ENCODE measurements at regions not wholly inside any gene's neighbourhood (a gene's known extent, or its start where the extent isn't known, plus 50 kb on each side); places are given as distances from the start of the nearest gene placed in this dataset.

GRCh38 chr18:9017905-9018227 lies 84.6 kb upstream of the NDUFV2 start:
- peak overlapping the region; percentile 70 for H2AFZ ChIP-seq (ENCODE audit: low read length)
- DNase-seq (ENCODE audit: low spot score): no peak
- no peak overlapping the region for H3K27ac ChIP-seq (ENCODE audit: low read depth, low read length, poor library complexity, severe bottlenecking)
- H3K9me2 ChIP-seq (ENCODE audit: insufficient read depth, low read length): no peaks in the 10 kb centered on the region
- H4K20me1 ChIP-seq (ENCODE audit: insufficient read depth, low read length): no peaks in the 10 kb centered on the region
- intact Hi-C loops (cut with micrococcal nuclease; ENCODE audit: unreplicated experiment): no loop called here
- POLR2A ChIA-PET: interaction anchor here (0.6 to 1.5 kb wide), 3 partner anchors 8 to 346 kb away, joined by 3 read pairs; no protein-coding TSS in a partner anchor
- no peaks in the 10 kb centered on the region for H3K36me3 ChIP-seq (ENCODE audit: insufficient read depth, low read length)
- H3K4me3 ChIP-seq (ENCODE audit: low read depth, low read length, poor library complexity, severe bottlenecking): no peak overlapping the region
- no peaks in the 10 kb centered on the region for H3K79me2 ChIP-seq (ENCODE audit: insufficient read depth, low read depth, low read length)
- CTCF ChIA-PET (ENCODE audit: unreplicated experiment): interaction anchor here (0.8 kb wide), 1 partner anchor 13 kb away, joined by 3 read pairs; no protein-coding TSS in a partner anchor
- peaks cover 18% of the 10 kb centered on the region for H3K4me1 ChIP-seq (ENCODE audit: insufficient read depth, low read length, poor library complexity, severe bottlenecking)
- peak overlapping the region; percentile 46; the same call in 1 of the 2 replicates for H3K4me2 ChIP-seq (ENCODE audit: low read length)
- TF ChIP-seq EZH2phosphoT487 (IDR thresholded peaks at IDR 0.05; ENCODE audit: borderline replicate concordance, low read depth, low read length): no peak
- TF ChIP-seq CTCF (conservative IDR thresholded peaks at IDR 0.05; ENCODE audit: low read length): no peak
- BruUV-seq (replicated peaks): no TSS peak
- H3K9me3 ChIP-seq (ENCODE audit: low read length): no peaks in the 10 kb centered on the region

- H3K79me2 ChIP-seq (ENCODE audit: insufficient read depth, low read depth, low read length): no peaks in the 10 kb centered on the region
- peaks cover 18% of the 10 kb centered on the region for H3K4me1 ChIP-seq (ENCODE audit: insufficient read depth, low read length, poor library complexity, severe bottlenecking)
- H3K9me2 ChIP-seq (ENCODE audit: insufficient read depth, low read length): no peaks in the 10 kb centered on the region
- H3K36me3 ChIP-seq (ENCODE audit: insufficient read depth, low read length): no peaks in the 10 kb centered on the region
- intact Hi-C loops (cut with micrococcal nuclease; ENCODE audit: unreplicated experiment): no loop called here
- H3K9me3 ChIP-seq (ENCODE audit: low read length): no peaks in the 10 kb centered on the region
- no peak overlapping the region for H3K27ac ChIP-seq (ENCODE audit: low read depth, low read length, poor library complexity, severe bottlenecking)
- DNase-seq (ENCODE audit: low spot score): no peak
- no TSS peak for BruUV-seq (replicated peaks)
- H3K4me2 ChIP-seq (ENCODE audit: low read length): no peak overlapping the region
- no peaks in the 10 kb centered on the region for H4K20me1 ChIP-seq (ENCODE audit: insufficient read depth, low read length)
- H2AFZ ChIP-seq (ENCODE audit: low read length): no peak overlapping the region
- ChIA-PET POLR2A (no interaction called here), CTCF (ENCODE audit: unreplicated experiment) (no interaction called here)
- no peak for TF ChIP-seq CTCF (conservative IDR thresholded peaks at IDR 0.05; ENCODE audit: low read length)
- TF ChIP-seq EZH2phosphoT487 (IDR thresholded peaks at IDR 0.05; ENCODE audit: borderline replicate concordance, low read depth, low read length): no peak
- H3K4me3 ChIP-seq (ENCODE audit: low read depth, low read length, poor library complexity, severe bottlenecking): no peak overlapping the region
Measured at GRCh38 chr18:9019135-9019534, 83.4 kb upstream of the NDUFV2 start.

- Histone ChIP-seq H4K20me1 (ENCODE audit: insufficient read depth, low read length) (no peaks in the 10 kb centered on the region), H3K9me2 (ENCODE audit: insufficient read depth, low read length) (no peaks in the 10 kb centered on the region), H3K4me1 (ENCODE audit: insufficient read depth, low read length, poor library complexity, severe bottlenecking) (peaks cover 18% of the 10 kb centered on the region), H3K36me3 (ENCODE audit: insufficient read depth, low read length) (no peaks in the 10 kb centered on the region), H2AFZ (ENCODE audit: low read length) (no peak overlapping the region), H3K9me3 (ENCODE audit: low read length) (no peaks in the 10 kb centered on the region), H3K79me2 (ENCODE audit: insufficient read depth, low read depth, low read length) (no peaks in the 10 kb centered on the region), H3K4me3 (ENCODE audit: low read depth, low read length, poor library complexity, severe bottlenecking) (no peak overlapping the region), H3K27ac (ENCODE audit: low read depth, low read length, poor library complexity, severe bottlenecking) (no peak overlapping the region), H3K4me2 (ENCODE audit: low read length) (no peak overlapping the region)
- ChIA-PET POLR2A (interaction anchor here (0.5 to 0.9 kb wide), 2 partner anchors 10 to 1800 kb away, joined by 3 to 5 read pairs; no protein-coding TSS in a partner anchor), CTCF (ENCODE audit: unreplicated experiment) (no interaction called here)
- TF ChIP-seq CTCF (conservative IDR thresholded peaks at IDR 0.05; ENCODE audit: low read length) (no peak), EZH2phosphoT487 (IDR thresholded peaks at IDR 0.05; ENCODE audit: borderline replicate concordance, low read depth, low read length) (no peak)
- DNase-seq (ENCODE audit: low spot score): no peak
- no TSS peak for BruUV-seq (replicated peaks)
- intact Hi-C loops (cut with micrococcal nuclease; ENCODE audit: unreplicated experiment): no loop called here
Measured at GRCh38 chr18:9020221-9020620, 82.3 kb upstream of the NDUFV2 start.

All from OCI-LY7 (cell line).